T1000 (cell line): ENCODE measurements at regions not wholly inside any gene's neighbourhood (a gene's known extent, or its start where the extent isn't known, plus 50 kb on each side); places are given as distances from the start of the nearest gene placed in this dataset.

Experiments used
- DNase-seq: peaks from one replicate; lab custom pipeline; 2025; ENCODE audit warnings: mixed read lengths; lab: John Stamatoyannopoulos, UW

GRCh38 chr6:105452924-105453756, 50.3 kb upstream of the PREP start:
- DNase-seq: no peak
